ENCODE measurements at regions not wholly inside any gene's neighbourhood (a gene's known extent, or its start where the extent isn't known, plus 50 kb on each side); places are given as distances from the start of the nearest gene placed in this dataset.

- Histone ChIP-seq H3K27me3 (ENCODE audit: insufficient read depth, low read length, poor library complexity) (no peaks in the 10 kb centered on the region), H3K79me2 (ENCODE audit: control insufficient read depth, insufficient read depth, low read length) (no peaks in the 10 kb centered on the region), H3K9ac (ENCODE audit: low read length) (no peak overlapping the region), H3K4me2 (ENCODE audit: low read length) (no peak overlapping the region), H3K18ac (ENCODE audit: low read length) (no peak overlapping the region), H3K4ac (ENCODE audit: low read depth, low read length) (no peak overlapping the region), H2BK15ac (replicated peaks; ENCODE audit: low read depth) (no peak overlapping the region), H3K4me1 (ENCODE audit: control insufficient read depth, low read depth, low read length) (no peaks in the 10 kb centered on the region), H2BK5ac (ENCODE audit: low read length) (no peak overlapping the region), H4K5ac (ENCODE audit: low read length) (no peak overlapping the region), H3K23ac (ENCODE audit: low read length) (no peak overlapping the region), H4K8ac (ENCODE audit: low read depth, low read length) (no peak overlapping the region), H2BK120ac (ENCODE audit: low read depth, low read length) (no peak overlapping the region), H3K4me3 (ENCODE audit: low read length) (no peak overlapping the region), H3K36me3 (ENCODE audit: control insufficient read depth, insufficient read depth, low read length) (no peaks in the 10 kb centered on the region), H3K56ac (ENCODE audit: low read length) (no peak overlapping the region), H3K79me1 (ENCODE audit: low read length) (no peaks in the 10 kb centered on the region), H2AK5ac (ENCODE audit: low read length) (no peak overlapping the region), H3K27ac (ENCODE audit: low read depth, low read length) (no peak overlapping the region)
- DNase-seq: no peak
- no CpG with 5 or more reads among the region's 4 CpGs for WGBS (ENCODE audit: extremely low coverage, insufficient coverage, low lambda C conversion rate)
Measured at GRCh38 chr18:10090668-10091067, 176.9 kb downstream of the VAPA start.

- Histone ChIP-seq H3K18ac (ENCODE audit: low read length) (no peak overlapping the region), H3K4me1 (ENCODE audit: control insufficient read depth, low read depth, low read length) (no peaks in the 10 kb centered on the region), H4K8ac (ENCODE audit: low read depth, low read length) (no peak overlapping the region), H3K27ac (ENCODE audit: low read depth, low read length) (no peak overlapping the region), H3K27me3 (ENCODE audit: insufficient read depth, low read length, poor library complexity) (no peaks in the 10 kb centered on the region), H2AK5ac (ENCODE audit: low read length) (no peak overlapping the region), H2BK15ac (replicated peaks; ENCODE audit: low read depth) (no peak overlapping the region), H2BK5ac (ENCODE audit: low read length) (no peak overlapping the region), H3K79me1 (ENCODE audit: low read length) (no peaks in the 10 kb centered on the region), H3K4me3 (ENCODE audit: low read length) (no peak overlapping the region), H2BK120ac (ENCODE audit: low read depth, low read length) (no peak overlapping the region), H3K79me2 (ENCODE audit: control insufficient read depth, insufficient read depth, low read length) (no peaks in the 10 kb centered on the region), H3K56ac (ENCODE audit: low read length) (no peak overlapping the region), H3K23ac (ENCODE audit: low read length) (no peak overlapping the region), H3K4ac (ENCODE audit: low read depth, low read length) (no peak overlapping the region), H3K36me3 (ENCODE audit: control insufficient read depth, insufficient read depth, low read length) (no peaks in the 10 kb centered on the region), H4K5ac (ENCODE audit: low read length) (no peak overlapping the region), H3K9ac (ENCODE audit: low read length) (no peak overlapping the region), H3K4me2 (ENCODE audit: low read length) (no peak overlapping the region)
- no CpG with 5 or more reads among the region's 10 CpGs for WGBS (ENCODE audit: extremely low coverage, insufficient coverage, low lambda C conversion rate)
- DNase-seq: no peak
Measured at GRCh38 chr18:10093445-10093844, 179.6 kb downstream of the VAPA start.

GRCh38 chr18:10094154-10094553 is 180.3 kb downstream of the VAPA start:
- H2AK5ac ChIP-seq (ENCODE audit: low read length): no peak overlapping the region
- no peak overlapping the region for H3K4me2 ChIP-seq (ENCODE audit: low read length)
- H3K4me1 ChIP-seq (ENCODE audit: control insufficient read depth, low read depth, low read length): no peaks in the 10 kb centered on the region
- no peak overlapping the region for H2BK5ac ChIP-seq (ENCODE audit: low read length)
- H3K23ac ChIP-seq (ENCODE audit: low read length): no peak overlapping the region
- no peaks in the 10 kb centered on the region for H3K79me2 ChIP-seq (ENCODE audit: control insufficient read depth, insufficient read depth, low read length)
- H3K4ac ChIP-seq (ENCODE audit: low read depth, low read length): no peak overlapping the region
- no peaks in the 10 kb centered on the region for H3K27me3 ChIP-seq (ENCODE audit: insufficient read depth, low read length, poor library complexity)
- no peak overlapping the region for H2BK15ac ChIP-seq (replicated peaks; ENCODE audit: low read depth)
- H3K79me1 ChIP-seq (ENCODE audit: low read length): no peaks in the 10 kb centered on the region
- H3K9ac ChIP-seq (ENCODE audit: low read length): no peak overlapping the region
- no peak overlapping the region for H3K4me3 ChIP-seq (ENCODE audit: low read length)
- no peak overlapping the region for H3K18ac ChIP-seq (ENCODE audit: low read length)
- H4K5ac ChIP-seq (ENCODE audit: low read length): no peak overlapping the region
- no peak overlapping the region for H2BK120ac ChIP-seq (ENCODE audit: low read depth, low read length)
- H3K27ac ChIP-seq (ENCODE audit: low read depth, low read length): no peak overlapping the region
- H3K56ac ChIP-seq (ENCODE audit: low read length): no peak overlapping the region
- H3K36me3 ChIP-seq (ENCODE audit: control insufficient read depth, insufficient read depth, low read length): no peaks in the 10 kb centered on the region
- DNase-seq: no peak
- H4K8ac ChIP-seq (ENCODE audit: low read depth, low read length): no peak overlapping the region
- no CpG with 5 or more reads among the region's 1 CpG for WGBS (ENCODE audit: extremely low coverage, insufficient coverage, low lambda C conversion rate)

GRCh38 chr18:10094655-10095054 is 180.8 kb downstream of the VAPA start:
- Histone ChIP-seq H3K4me2 (ENCODE audit: low read length) (no peak overlapping the region), H3K18ac (ENCODE audit: low read length) (no peak overlapping the region), H2BK120ac (ENCODE audit: low read depth, low read length) (no peak overlapping the region), H3K4me1 (ENCODE audit: control insufficient read depth, low read depth, low read length) (no peaks in the 10 kb centered on the region), H4K5ac (ENCODE audit: low read length) (no peak overlapping the region), H3K4ac (ENCODE audit: low read depth, low read length) (no peak overlapping the region), H3K27me3 (ENCODE audit: insufficient read depth, low read length, poor library complexity) (no peaks in the 10 kb centered on the region), H3K23ac (ENCODE audit: low read length) (no peak overlapping the region), H3K9ac (ENCODE audit: low read length) (no peak overlapping the region), H3K27ac (ENCODE audit: low read depth, low read length) (no peak overlapping the region), H2BK15ac (replicated peaks; ENCODE audit: low read depth) (no peak overlapping the region), H2AK5ac (ENCODE audit: low read length) (no peak overlapping the region), H2BK5ac (ENCODE audit: low read length) (no peak overlapping the region), H4K8ac (ENCODE audit: low read depth, low read length) (no peak overlapping the region), H3K79me2 (ENCODE audit: control insufficient read depth, insufficient read depth, low read length) (no peaks in the 10 kb centered on the region), H3K79me1 (ENCODE audit: low read length) (no peaks in the 10 kb centered on the region), H3K56ac (ENCODE audit: low read length) (no peak overlapping the region), H3K36me3 (ENCODE audit: control insufficient read depth, insufficient read depth, low read length) (no peaks in the 10 kb centered on the region), H3K4me3 (ENCODE audit: low read length) (no peak overlapping the region)
- DNase-seq: no peak
- no CpG with 5 or more reads among the region's 1 CpG for WGBS (ENCODE audit: extremely low coverage, insufficient coverage, low lambda C conversion rate)

GRCh38 chr18:10095356-10095755 is 181.5 kb downstream of the VAPA start:
- H3K56ac ChIP-seq (ENCODE audit: low read length): no peak overlapping the region
- no CpG with 5 or more reads among the region's 3 CpGs for WGBS (ENCODE audit: extremely low coverage, insufficient coverage, low lambda C conversion rate)
- H3K4ac ChIP-seq (ENCODE audit: low read depth, low read length): no peak overlapping the region
- no peaks in the 10 kb centered on the region for H3K36me3 ChIP-seq (ENCODE audit: control insufficient read depth, insufficient read depth, low read length)
- H3K23ac ChIP-seq (ENCODE audit: low read length): no peak overlapping the region
- no peaks in the 10 kb centered on the region for H3K79me2 ChIP-seq (ENCODE audit: control insufficient read depth, insufficient read depth, low read length)
- H4K5ac ChIP-seq (ENCODE audit: low read length): no peak overlapping the region
- H3K27me3 ChIP-seq (ENCODE audit: insufficient read depth, low read length, poor library complexity): no peaks in the 10 kb centered on the region
- H3K79me1 ChIP-seq (ENCODE audit: low read length): no peaks in the 10 kb centered on the region
- no peak for DNase-seq
- no peak overlapping the region for H3K4me3 ChIP-seq (ENCODE audit: low read length)
- no peak overlapping the region for H2AK5ac ChIP-seq (ENCODE audit: low read length)
- H3K9ac ChIP-seq (ENCODE audit: low read length): no peak overlapping the region
- H3K4me2 ChIP-seq (ENCODE audit: low read length): no peak overlapping the region
- H4K8ac ChIP-seq (ENCODE audit: low read depth, low read length): no peak overlapping the region
- no peak overlapping the region for H3K27ac ChIP-seq (ENCODE audit: low read depth, low read length)
- H2BK120ac ChIP-seq (ENCODE audit: low read depth, low read length): no peak overlapping the region
- no peak overlapping the region for H2BK15ac ChIP-seq (replicated peaks; ENCODE audit: low read depth)
- H3K18ac ChIP-seq (ENCODE audit: low read length): no peak overlapping the region
- no peak overlapping the region for H2BK5ac ChIP-seq (ENCODE audit: low read length)
- peaks cover 5% of the 10 kb centered on the region for H3K4me1 ChIP-seq (ENCODE audit: control insufficient read depth, low read depth, low read length)

GRCh38 chr18:10099539-10100140 is 185.8 kb downstream of the VAPA start:
- Histone ChIP-seq H2BK120ac (ENCODE audit: low read depth, low read length) (no peak overlapping the region), H3K18ac (ENCODE audit: low read length) (no peak overlapping the region), H3K4me3 (ENCODE audit: low read length) (no peak overlapping the region), H4K8ac (ENCODE audit: low read depth, low read length) (no peak overlapping the region), H2AK5ac (ENCODE audit: low read length) (peak overlapping the region; percentile 59), H3K4ac (ENCODE audit: low read depth, low read length) (no peak overlapping the region), H3K36me3 (ENCODE audit: control insufficient read depth, insufficient read depth, low read length) (no peaks in the 10 kb centered on the region), H3K79me1 (ENCODE audit: low read length) (no peaks in the 10 kb centered on the region), H4K5ac (ENCODE audit: low read length) (no peak overlapping the region), H3K4me1 (ENCODE audit: control insufficient read depth, low read depth, low read length) (peaks cover 8% of the 10 kb centered on the region), H3K9ac (ENCODE audit: low read length) (no peak overlapping the region), H3K27me3 (ENCODE audit: insufficient read depth, low read length, poor library complexity) (no peaks in the 10 kb centered on the region), H3K79me2 (ENCODE audit: control insufficient read depth, insufficient read depth, low read length) (no peaks in the 10 kb centered on the region), H3K56ac (ENCODE audit: low read length) (no peak overlapping the region), H2BK5ac (ENCODE audit: low read length) (no peak overlapping the region), H3K27ac (ENCODE audit: low read depth, low read length) (no peak overlapping the region), H2BK15ac (replicated peaks; ENCODE audit: low read depth) (no peak overlapping the region), H3K4me2 (ENCODE audit: low read length) (no peak overlapping the region), H3K23ac (ENCODE audit: low read length) (no peak overlapping the region)
- no CpG with 5 or more reads among the region's 7 CpGs for WGBS (ENCODE audit: extremely low coverage, insufficient coverage, low lambda C conversion rate)
- DNase-seq: no peak

All from mesendoderm (in vitro differentiated cells).